WTC11 (cell line): ENCODE measurements at regions not wholly inside any gene's neighbourhood (a gene's known extent, or its start where the extent isn't known, plus 50 kb on each side); places are given as distances from the start of the nearest gene placed in this dataset.

Experiments
- AR ChIP-seq: fragments of 250-450 bp; sonication (Bioruptor Pico); IDR thresholded peaks from 2 replicates; pipeline ENCODE4 v1.9.0; 2021; ENCODE audit warnings: mild to moderate bottlenecking
- CTCF ChIP-seq: fragments of 200-600 bp; IDR thresholded peaks from 2 replicates; pipeline ENCODE4 v1.8.0; 2022; ENCODE audit warnings: antibody characterized with exemption
- FOXJ3 ChIP-seq: sonication (generic); formaldehyde crosslinking; IDR thresholded peaks from 2 replicates; pipeline ENCODE4 v1.9.0; 2021; ENCODE audit warnings: missing genetic modification reagents, mild to moderate bottlenecking, borderline replicate concordance
- RELA ChIP-seq: sonication (generic); formaldehyde crosslinking; IDR thresholded peaks from 2 replicates; pipeline ENCODE4 v1.8.1; 2022; ENCODE audit warnings: missing genetic modification reagents, mild to moderate bottlenecking, borderline replicate concordance
- ZNF423 ChIP-seq: fragments of 250-450 bp; sonication (Bioruptor Pico); IDR thresholded peaks from 2 replicates; pipeline ENCODE4 v2.1.2; 2022; ENCODE audit warnings: mild to moderate bottlenecking, moderate library complexity

GRCh38 chr4:186780291-186781031 lies 56.8 kb upstream of the FAT1 start:
- TF ChIP-seq ZNF423 (CRISPR knock-in tag) (no peak), CTCF (no peak), RELA (CRISPR knock-in tag) (no peak), FOXJ3 (CRISPR knock-in tag) (no peak), AR (CRISPR knock-in tag) (no peak)
